ENCODE measurements at regions not wholly inside any gene's neighbourhood (a gene's known extent, or its start where the extent isn't known, plus 50 kb on each side); places are given as distances from the start of the nearest gene placed in this dataset.

DNA sequence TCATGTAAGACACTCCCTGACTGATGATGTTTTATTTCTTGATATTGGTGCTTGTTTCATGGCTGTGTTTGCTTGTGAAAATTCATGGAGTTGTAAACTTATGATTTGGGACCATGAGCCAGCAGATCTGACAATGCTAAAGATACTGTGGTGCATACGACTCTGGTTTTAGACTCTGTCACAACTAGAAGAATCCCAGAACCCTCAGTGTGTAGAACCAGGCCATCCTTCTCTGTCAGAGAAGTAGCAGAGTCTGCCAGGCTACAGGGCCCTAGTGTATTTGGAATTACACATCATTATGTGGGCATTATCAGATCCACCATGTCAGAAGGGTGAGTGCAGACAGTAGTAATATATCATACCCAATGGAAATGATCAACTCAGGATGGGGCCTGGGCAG lies 209.8 kb upstream of the POU2AF2 start:
- no peak for DNase-seq (ENCODE audit: low spot score)

DNA sequence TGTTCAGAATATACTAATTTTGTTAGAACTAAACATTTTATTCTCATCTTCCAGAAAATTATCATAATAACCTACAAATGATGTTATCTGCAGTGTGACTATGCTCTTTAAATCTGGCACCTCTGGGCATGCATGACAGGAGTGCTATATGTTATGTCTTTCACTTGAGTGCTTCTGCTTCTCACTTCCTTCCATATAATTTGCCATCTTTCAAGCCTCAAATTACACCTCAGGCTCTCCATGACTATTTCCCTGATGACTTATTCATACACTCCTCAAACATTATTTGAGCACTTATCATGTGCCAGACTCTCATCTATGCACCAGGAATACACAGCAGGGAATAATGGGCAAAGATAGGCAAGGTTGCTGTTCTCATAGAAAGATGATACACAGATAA lies 219.3 kb upstream of the POU2AF2 start:
- no peak for DNase-seq (ENCODE audit: low spot score)

DNA sequence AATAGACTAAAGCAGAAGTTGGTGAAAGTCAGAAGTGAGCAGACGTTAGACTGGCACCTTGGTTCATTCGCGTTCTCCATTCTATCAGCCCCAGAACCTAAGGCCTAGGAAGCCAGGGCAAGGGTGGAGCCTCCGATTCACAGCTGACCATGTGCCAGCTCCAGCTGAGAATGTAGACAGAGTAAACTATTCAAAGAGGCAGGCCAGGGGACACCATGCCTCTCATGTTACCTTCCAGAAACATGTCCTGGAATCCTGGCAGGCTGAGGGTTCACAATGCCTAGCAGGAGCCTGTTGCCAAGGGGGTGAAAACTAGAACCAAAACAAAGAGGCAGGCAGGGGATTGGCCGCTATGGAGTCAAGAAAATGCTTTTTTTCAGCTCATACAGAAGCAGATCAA lies 224.4 kb upstream of the POU2AF2 start:
- no peak for DNase-seq (ENCODE audit: low spot score)

DNA sequence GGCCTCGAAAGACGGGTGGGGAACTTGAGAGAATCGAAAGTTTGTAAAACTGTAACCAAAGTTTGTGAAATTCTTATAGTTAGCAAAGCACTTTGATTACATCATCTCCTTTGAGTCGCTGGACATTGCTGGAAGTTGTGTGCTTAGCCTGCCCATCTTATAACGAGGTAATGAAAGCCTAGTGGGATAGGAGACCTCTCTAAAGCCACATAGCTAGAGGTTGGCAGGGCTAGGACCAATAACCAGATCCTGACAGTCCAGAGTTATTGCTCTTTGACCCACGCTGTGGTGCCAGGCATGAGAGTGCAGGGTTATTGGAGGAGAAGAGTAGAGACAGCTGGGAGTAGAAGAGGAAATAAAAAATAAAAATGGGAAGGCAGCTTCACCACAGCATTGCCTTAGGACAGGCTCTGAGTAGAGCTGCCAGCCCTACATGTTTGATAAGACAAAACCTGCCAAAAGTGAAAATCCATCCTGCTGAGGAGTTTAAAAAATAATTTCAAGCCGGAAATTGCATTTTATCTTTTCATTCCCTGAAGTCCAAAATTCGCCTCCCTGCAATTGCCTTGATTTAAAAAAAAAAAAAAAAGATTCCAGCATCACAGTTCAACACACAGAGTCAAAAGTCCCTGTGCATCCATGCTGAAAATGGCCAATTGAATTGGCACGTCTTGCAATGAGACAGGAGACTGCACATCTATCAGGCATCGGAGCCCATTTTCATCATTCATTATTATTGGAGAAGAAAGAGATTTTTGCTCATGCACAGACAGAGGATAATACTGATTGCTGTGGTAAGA lies 225.5 kb upstream of the POU2AF2 start:
- DNase-seq (ENCODE audit: low spot score), result no peak

DNA sequence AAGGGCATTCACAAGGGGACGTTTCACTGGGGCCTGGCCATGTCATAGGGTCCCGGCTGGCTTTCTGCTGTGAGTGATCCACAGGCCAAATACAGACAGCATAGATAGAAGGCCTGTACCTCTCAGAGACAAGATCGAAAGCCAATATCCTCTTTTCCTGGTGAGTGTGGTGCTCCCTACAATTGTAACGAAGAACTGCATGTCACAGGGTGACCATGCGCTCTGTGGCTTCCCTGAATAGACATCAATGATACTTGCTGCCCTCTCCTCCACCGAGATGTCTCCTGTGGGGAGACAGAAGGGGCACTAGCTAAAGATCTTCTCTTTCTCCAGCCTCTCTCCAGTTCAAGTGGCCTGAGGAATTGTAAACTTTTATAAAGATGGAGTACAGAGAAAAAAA lies 226.1 kb upstream of the POU2AF2 start:
- DNase-seq (ENCODE audit: low spot score), result no peak

DNA sequence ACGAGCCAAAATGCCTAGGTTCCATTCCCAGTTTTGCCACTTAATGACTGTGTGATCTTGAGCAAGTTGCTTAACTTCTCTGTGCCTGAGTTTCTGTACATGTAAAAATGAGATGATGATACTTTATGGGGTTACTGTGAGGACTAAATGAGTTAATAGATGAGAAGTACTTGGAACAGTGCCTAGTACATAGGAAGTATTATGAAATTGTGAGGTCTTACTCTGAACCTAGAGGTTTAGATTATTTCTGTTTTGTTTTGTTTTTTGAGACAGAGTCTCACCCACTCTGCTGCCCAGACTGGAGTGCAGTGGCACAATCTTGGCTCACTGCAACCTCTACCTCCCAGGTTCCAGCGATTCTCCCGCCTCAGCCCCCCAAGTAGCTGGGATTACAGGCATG lies 227.0 kb upstream of the POU2AF2 start:
- DNase-seq (ENCODE audit: low spot score), result no peak

DNA sequence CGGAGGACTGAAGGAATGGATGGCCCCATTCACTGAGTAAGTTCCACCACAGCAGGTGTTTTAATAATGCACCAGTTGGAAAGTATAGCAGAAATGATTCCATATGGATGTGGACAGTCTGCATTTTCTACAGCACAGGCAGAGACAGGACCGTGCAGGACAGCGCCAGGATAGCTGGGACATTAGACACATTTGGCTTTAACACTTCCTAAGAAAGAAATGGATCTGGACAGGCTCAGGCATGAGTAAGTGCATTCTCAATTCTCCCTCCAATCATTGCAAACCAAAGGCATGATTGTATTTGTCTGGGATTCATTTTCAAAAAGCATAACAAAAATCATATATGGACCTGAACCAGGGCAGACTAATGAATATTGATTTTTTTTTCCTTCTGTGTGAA lies 233.0 kb upstream of the POU2AF2 start:
- DNase-seq (ENCODE audit: low spot score), result no peak

DNA sequence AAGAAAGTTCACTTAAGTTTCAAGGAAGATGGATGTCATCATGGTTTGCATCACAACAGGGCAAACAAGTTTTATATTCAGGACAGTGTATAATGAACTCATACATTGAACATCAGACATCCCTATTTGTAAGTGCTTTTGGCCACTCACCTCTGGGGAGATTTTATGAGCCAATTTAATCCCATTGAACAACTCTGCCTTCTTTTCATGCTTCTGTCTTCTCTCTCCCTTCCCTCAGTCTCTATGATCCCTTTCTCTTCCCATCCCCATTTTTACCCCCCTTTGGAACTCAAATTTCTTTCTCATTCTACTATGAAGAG lies 234.3 kb upstream of the POU2AF2 start:
- DNase-seq (ENCODE audit: low spot score), result no peak

DNA sequence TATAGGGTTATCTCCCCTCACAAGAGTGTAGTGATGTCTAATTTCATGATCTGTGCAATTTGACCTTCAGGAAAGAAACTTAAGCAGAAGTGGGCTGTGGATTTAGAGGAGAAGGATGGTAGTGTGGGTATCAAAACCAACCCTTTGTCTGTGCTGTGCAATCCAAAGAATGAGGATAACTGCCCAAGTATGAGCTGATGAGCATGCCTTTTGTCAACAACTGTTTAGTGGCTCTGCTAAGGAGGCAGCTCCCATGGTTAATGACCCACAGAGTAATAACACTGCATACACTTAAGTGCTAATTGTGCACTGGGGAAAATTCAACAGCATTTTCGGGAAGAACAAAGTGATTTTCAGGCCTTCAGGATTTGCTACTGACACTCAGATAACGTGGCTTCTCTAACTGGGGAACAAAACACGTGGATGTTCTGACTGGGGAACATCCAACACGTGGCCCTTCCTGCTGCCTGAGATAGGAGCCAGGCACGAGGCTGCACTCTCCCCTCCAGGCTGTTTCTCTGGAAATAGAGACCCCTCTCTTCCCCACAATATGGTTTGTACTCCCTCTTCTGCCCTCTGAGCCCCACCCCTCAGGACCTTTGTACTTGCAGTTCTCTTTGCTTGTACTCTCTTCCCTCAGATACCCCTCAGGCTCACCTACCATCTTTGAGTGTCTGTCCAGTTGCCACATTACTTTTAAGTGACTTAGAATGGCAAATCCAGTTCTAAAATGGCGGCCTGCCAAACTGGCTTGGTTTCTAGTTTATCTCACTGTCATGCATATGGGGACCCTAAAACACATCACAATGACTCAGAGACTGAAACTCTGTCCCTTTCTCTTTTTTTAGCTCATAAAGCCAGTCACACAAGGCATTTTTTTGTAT lies 234.9 kb upstream of the POU2AF2 start:
- no peak for DNase-seq (ENCODE audit: low spot score)

DNA sequence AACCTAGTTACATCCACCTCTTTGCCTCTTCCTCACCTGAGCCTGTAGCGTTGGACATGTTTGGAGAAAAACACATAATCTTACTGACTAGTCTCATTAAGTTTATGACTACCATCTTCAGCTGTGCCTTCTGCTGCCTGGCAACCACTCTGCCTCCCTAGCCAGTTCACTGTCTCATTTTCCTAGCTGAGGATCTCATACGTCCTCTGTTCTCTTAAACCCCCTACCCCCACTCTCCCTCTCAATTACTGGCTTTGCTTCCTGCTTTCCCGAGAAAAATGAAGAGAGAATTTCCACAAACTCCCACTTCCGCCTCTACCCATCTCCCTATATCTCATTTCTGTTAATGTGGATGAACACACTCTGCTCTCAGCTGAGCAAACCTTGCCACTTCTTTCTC lies 239.3 kb upstream of the POU2AF2 start:
- no peak for DNase-seq (ENCODE audit: low spot score)

DNA sequence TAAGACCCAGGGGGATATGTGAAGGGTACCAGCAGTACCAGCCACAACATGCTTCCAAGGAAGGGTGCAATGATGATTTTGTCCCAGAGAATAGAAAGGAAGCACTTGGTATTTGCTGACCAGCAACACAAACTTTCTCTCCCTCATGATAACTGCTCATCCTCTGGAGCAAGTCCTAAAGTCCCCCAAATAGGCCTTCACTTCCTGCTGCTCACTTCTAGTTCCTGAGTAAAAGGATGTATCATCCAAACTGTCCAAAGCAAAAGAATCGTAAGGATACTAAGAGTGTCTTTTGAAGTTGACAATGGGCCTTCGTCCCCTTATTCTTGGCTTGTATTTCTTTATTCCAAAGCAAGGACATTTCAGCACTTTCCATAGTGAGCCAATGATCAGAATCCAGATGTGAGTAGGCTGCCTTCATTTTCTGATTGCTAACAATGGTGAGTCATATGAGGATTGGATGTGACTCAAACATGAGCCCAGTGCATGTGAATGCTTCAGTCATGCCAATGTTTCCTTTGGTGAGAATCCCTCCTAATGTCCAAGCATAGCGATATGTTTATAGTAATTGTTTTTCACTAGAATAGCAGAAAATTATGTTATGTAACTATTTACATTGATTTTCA lies 243.4 kb upstream of the POU2AF2 start:
- DNase-seq (ENCODE audit: low spot score), result peak; percentile 35

DNA sequence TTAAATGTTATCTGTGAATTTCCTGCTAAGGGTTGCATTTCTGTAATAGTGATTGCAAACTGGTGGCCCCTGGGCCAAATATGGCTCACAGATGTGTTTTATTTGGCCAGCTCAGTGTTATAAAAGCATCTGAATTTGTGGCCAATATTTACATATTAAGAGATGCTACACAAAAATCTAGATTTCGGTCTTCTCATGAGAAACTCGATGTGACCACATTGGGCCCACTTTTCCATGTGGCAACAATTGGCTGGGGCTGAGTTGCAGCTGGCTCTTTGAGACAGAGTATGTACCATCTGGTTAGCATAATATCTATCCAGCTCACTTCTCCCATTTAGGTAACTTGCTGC lies 244.5 kb upstream of the POU2AF2 start:
- no peak for DNase-seq (ENCODE audit: low spot score)

DNA sequence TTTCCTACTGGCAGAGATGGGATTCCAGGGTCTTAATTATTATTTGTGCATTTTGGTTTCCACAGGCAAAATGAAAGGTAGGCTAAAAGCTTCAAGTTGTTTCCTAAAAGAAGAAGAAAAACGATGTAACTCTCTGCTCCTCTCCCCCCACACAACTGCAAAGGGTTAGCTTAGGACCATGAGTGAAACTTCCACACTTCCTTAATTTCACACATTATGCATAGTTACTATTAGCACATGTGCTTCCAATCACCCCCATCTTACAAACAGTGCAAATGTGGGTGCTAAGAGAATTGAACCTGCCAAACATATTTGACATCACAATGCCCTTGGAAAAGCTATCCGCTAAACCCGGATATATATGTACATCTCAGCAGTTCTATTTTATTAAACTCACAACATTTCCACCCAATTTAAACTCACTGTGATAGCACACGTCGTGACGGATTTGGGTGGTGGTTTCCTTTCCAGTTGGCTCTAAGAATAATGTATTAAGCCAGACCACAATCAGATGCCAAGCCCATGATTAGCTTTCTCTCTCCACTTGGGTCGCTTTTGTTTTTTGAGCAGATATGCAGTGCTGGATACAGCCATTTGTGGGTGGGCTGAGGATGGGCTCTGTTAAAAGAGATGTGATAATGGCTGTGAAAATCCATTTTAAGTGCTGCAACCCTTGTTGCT lies 245.0 kb upstream of the POU2AF2 start:
- no peak for DNase-seq (ENCODE audit: low spot score)

DNA sequence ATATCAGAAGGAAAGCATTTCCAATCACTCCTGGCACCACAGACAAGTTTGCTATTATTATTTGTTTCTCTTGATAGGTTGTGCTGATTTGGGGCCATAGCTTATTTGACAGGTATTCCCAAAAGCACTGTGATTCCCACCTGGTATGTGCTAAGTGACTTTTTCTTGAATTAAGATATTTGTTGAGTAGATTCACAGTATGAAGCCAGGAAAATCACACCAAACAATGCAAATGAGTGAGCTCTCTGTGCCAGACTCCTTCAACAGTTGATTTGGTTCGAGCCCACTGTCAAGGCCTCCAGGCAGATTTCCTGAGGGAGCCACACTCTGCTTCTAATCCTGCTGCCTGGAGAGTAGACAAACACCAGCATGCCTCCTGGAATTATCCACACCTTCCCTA lies 253.0 kb upstream of the POU2AF2 start:
- DNase-seq (ENCODE audit: low spot score), result no peak

DNA sequence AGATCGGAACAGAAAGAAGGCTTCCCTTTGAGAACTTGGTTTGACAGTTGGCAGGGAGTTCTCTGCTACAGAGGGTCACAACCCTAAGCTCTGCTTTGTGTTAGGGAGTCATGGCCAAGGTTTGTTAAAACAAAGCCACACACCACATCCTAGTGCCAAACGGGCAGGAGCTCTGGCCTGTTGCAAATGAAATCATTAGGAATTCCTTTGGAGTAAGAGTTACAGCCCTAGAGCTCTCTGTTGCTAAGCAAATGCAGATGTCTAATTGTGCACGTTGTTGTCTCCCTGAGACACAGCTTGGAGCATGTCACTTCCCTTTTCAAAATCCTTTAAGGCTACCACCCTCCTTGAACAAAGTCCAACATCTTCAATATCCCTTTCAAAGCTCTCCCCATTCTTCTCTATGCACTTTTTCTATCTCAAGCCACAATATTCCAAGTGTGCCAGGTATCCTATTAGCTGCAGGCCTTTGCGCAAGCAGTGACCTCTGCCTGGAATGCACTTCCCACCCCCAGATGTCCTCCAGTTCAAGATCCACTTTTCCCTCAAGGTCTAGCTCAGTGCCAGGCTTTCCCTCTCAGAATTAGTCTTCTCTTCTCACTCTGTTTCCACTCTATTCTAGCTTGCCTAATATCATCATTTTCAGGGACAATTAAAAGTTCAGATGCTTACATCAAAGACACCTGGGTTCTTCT lies 253.7 kb upstream of the POU2AF2 start:
- no peak for DNase-seq (ENCODE audit: low spot score)

DNA sequence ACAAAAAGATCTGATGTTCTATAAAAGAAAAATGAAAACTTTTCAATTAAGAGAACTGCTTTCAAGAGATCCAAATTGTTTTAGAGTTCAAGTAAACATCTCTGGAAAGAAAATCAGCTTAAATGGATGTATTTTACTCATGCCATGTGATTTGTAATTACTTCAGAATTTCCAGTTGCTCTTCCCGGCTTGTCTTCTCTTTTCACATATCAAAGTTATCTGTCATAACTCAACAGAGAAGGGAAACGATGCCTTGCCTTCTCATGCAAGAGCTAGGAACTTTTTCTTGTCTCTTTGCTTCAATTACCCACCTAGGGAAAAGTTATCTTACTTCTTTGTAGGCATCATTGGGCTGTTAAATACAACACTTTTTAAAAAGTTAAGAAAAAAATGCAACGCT lies 255.2 kb upstream of the POU2AF2 start:
- no peak for DNase-seq (ENCODE audit: low spot score)

DNA sequence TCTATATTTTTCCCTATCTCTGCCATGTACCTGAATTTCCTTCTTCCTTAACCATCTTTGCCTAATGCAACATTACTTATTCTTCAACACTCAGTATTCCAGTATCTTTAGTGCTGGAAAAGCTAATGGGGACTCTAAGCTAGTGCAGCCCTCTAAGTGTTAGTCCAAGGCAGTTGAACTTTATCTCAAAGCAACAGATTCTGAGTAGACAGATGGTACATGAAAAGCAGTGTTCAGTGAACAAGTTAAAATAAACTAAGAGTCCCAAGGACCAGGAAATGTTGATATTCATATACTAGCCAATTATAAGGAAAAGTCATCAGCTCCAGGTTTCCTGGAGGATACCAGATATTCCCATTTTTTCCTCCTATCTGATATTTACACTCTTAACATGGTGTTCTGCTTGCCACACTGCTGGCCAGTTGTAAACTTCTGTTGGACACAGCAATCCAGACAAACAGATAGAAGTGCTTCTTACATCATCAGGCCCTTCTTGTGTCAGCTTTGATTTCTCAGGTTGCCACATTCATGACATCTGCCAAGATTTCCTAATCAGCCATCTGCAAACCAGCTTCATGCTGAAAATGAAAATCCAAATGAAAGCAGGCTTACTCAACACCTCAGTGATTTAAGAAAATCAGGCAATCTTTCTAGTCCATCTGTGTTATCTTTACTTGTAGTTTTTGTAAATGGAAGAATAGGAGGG lies 255.9 kb upstream of the POU2AF2 start:
- DNase-seq (ENCODE audit: low spot score), result no peak

DNA sequence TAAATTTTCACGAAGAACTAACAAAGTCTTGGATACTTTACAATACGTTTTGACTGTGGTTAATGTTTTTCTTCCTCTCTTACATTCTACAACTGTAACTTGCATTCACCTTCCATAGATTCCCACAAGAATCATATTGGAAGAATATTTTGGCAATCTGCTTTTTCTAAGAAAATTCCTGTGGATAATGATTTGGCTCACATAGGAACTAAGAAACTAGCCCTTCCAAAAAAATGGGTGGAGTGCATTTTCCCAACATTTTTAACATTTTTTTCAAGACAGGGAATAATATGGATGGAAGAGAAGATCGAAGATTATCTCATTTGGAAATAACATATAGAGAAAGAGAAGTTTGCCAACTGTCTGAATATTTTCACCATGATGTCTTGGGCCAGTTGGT lies 256.9 kb upstream of the POU2AF2 start:
- DNase-seq (ENCODE audit: low spot score), result no peak

DNA sequence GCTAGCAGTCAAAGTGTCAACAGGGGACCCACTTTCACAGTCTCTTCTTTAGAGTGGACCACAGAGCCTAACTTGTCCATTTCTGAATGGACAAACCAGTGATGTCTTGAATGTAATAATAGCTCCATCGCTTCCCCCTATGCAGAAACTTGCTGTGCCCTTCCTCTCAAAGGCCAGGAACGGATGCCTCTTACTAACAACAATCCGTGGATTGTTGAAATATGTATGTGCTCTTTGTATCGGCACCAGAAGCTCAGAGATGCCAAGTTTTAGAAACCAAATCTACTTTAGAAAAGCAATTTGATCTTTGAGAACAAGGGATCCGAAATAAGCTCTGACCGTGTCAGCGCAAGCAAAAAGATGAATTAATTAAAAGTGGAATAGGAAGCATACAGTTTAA lies 259.5 kb upstream of the POU2AF2 start:
- no peak for DNase-seq (ENCODE audit: low spot score)

DNA sequence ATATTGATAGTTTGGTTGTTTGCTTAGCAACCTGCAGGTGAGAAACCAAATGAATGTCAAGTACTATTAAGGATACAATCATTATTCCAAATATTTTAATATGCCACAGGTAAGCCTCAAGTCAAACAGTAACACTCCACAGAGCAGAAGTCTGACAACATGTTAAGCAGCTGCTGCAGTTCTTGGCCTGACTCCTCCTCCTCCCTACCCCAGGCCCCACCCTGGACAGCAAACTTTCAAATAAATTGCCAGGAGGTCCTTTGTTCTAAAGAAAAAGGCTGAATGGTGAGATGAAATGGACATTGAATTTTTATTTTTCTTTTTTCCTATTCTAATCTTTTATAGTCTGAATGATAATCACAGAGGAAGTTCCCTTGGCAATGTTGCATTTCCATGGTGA lies 260.0 kb upstream of the POU2AF2 start:
- DNase-seq (ENCODE audit: low spot score), result no peak

DNA sequence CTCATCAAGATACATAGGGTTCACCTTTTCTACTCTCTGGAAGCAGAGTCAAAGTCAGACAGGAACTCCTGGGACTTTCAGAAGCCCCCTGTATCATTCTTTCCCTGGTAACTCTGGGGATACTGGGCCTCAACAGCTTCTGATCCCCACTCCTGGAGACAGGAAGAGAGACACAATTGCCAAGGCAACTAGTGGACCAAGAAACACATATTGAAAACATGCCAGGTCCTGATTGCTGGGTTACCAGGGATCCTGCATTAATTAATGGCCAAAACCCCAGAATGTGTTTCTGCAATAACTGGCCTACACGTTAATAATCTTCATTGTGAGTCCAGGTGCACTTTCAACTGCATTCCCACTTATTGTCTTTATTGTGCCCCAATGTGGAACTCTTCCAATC lies 260.8 kb upstream of the POU2AF2 start:
- DNase-seq (ENCODE audit: low spot score), result no peak

Measured in A172 (cell line).